SK-N-SH (cell line): ENCODE measurements at regions not wholly inside any gene's neighbourhood (a gene's known extent, or its start where the extent isn't known, plus 50 kb on each side); places are given as distances from the start of the nearest gene placed in this dataset.

Source experiments
- CTCF ChIA-PET: fragments of 300-600, 350-600 bp; formaldehyde crosslinking; extraction: SDS; loops from one replicate; lab custom pipeline; 2021; lab: Yijun Ruan, JAX
- POLR2A ChIA-PET: fragments of 350-600 bp; sonication (Branson Sonifier 250); formaldehyde crosslinking; extraction: SDS; loops from one replicate; lab custom pipeline; 2020; ENCODE audit warnings: antibody characterized with exemption, inconsistent platforms; lab: Yijun Ruan, JAX
- DNase-seq: peaks from one replicate; pipeline ENCODE4 v3.0.0; 2012
- H2AFZ ChIP-seq: fragments of 200-600 bp; sonication (generic); 2 replicates; pipeline ENCODE4 v1.8.1; 2016; ENCODE audit warnings: antibody characterized with exemption, mild to moderate bottlenecking, low read depth
- H3F3A ChIP-seq: fragments of 200-600 bp; sonication (generic); replicated peaks from 2 replicates; pipeline ENCODE3; 2016; ENCODE audit warnings: antibody characterized with exemption, mild to moderate bottlenecking; ENCODE audit not compliant: insufficient read depth
- H3K27ac ChIP-seq, 2 experiments: fragments of 200-500 bp in 1 of 2; fragments of 200-600 bp in 1 of 2; sonication (Bioruptor generic) in 1 of 2; sonication (generic), shearing (Covaris generic) in 1 of 2; 2 replicates each; pipeline versions ENCODE4 v1.5.1 to v1.6.1; 2014 to 2016; ENCODE audit warnings: low read depth in 2 of 2, inconsistent platforms in 1 of 2, low read length in 1 of 2, mild to moderate bottlenecking in 1 of 2, mixed read lengths in 1 of 2
- H3K27me3 ChIP-seq: fragments of 200-600 bp; sonication (generic), shearing (Covaris generic); 2 replicates; pipeline ENCODE4 v1.6.1; 2016; ENCODE audit warnings: mixed run types; ENCODE audit not compliant: insufficient read depth
- H3K36me3 ChIP-seq, 2 experiments: fragments of 200-500 bp in 1 of 2; fragments of 200-600 bp in 1 of 2; sonication (Bioruptor generic) in 1 of 2; sonication (generic) in 1 of 2; replicated peaks in 1 of 2; 2 replicates each; pipeline versions ENCODE3 to v1.5.1; 2014 to 2016; ENCODE audit warnings: low read length in 1 of 2, mild to moderate bottlenecking in 1 of 2; ENCODE audit not compliant: insufficient read depth in 2 of 2, control insufficient read depth in 1 of 2
- H3K4me1 ChIP-seq, 2 experiments: fragments of 200-500 bp in 1 of 2; fragments of 200-600 bp in 1 of 2; sonication (Bioruptor generic) in 1 of 2; sonication (generic), shearing (Covaris generic) in 1 of 2; 2 replicates each; pipeline versions ENCODE4 v1.5.1 to v1.6.1; 2014 to 2016; ENCODE audit warnings: low read depth in 1 of 2, low read length in 1 of 2, mixed run types in 1 of 2; ENCODE audit not compliant: insufficient read depth in 2 of 2, control insufficient read depth in 1 of 2
- H3K4me2 ChIP-seq: fragments of 200-600 bp; sonication (generic), shearing (Covaris generic); 2 replicates; pipeline ENCODE4 v1.6.1; 2017; ENCODE audit warnings: mixed run types
- H3K4me3 ChIP-seq, 2 experiments: fragments of 200-500 bp in 1 of 2; fragments of 200-600 bp in 1 of 2; sonication (Bioruptor generic) in 1 of 2; sonication (generic), shearing (Covaris generic) in 1 of 2; 2 replicates each; pipeline versions ENCODE4 v1.5.1 to v1.8.1; 2014 to 2016; ENCODE audit warnings: low read depth in 2 of 2, inconsistent platforms in 1 of 2, low read length in 1 of 2, mild to moderate bottlenecking in 1 of 2, mixed read lengths in 1 of 2, moderate library complexity in 1 of 2
- H3K79me2 ChIP-seq: fragments of 200-600 bp; sonication (generic); 2 replicates; pipeline ENCODE4 v1.8.1; 2017; ENCODE audit warnings: mild to moderate bottlenecking; ENCODE audit not compliant: insufficient read depth
- H3K9ac ChIP-seq: fragments of 200-600 bp; sonication (generic); 2 replicates; pipeline ENCODE4 v1.6.1; 2017; ENCODE audit warnings: mixed run types
- H3K9me2 ChIP-seq: fragments of 200-600 bp; sonication (generic); 2 replicates; pipeline ENCODE4 v1.6.1; 2017; ENCODE audit warnings: mixed run types
- H3K9me3 ChIP-seq: fragments of 200-600 bp; sonication (generic); 2 replicates; pipeline ENCODE4 v1.6.1; 2017; ENCODE audit warnings: mixed run types, mild to moderate bottlenecking, moderate library complexity
- H4K20me1 ChIP-seq: fragments of 200-600 bp; sonication (generic); 2 replicates; pipeline ENCODE4 v1.6.1; 2017; ENCODE audit warnings: mild to moderate bottlenecking, mixed run types; ENCODE audit not compliant: insufficient read depth
- CHD2 ChIP-seq: fragments of 150-350 bp; IDR thresholded peaks from 2 replicates; pipeline ENCODE4 v1.6.1; 2018; ENCODE audit warnings: low read length; ENCODE audit not compliant: partially characterized antibody
- CTCF ChIP-seq: fragments of 200-600 bp; sonication (generic); IDR thresholded peaks from 2 replicates; pipeline ENCODE4 v1.6.1; 2017; ENCODE audit warnings: antibody characterized with exemption, mild to moderate bottlenecking, moderate library complexity
- EZH2phosphoT487 ChIP-seq: fragments of 200-600 bp; sonication (generic); IDR thresholded peaks from 2 replicates; pipeline ENCODE4 v1.6.1; 2017; ENCODE audit warnings: low read depth, mixed run types, mild to moderate bottlenecking, antibody characterized with exemption, moderate library complexity, borderline replicate concordance
- FOSL2 ChIP-seq: IDR thresholded peaks from 2 replicates; pipeline ENCODE4 v1.4.0; 2012; ENCODE audit warnings: low read depth, mild to moderate bottlenecking, moderate library complexity, borderline replicate concordance
- FOXJ3 ChIP-seq: sonication (generic); formaldehyde crosslinking; IDR thresholded peaks from 2 replicates; pipeline ENCODE4 v1.5.1; 2020; ENCODE audit warnings: mild to moderate bottlenecking, missing genetic modification reagents
- GABPA ChIP-seq: IDR thresholded peaks from 2 replicates; pipeline ENCODE4 v1.4.0; 2012; ENCODE audit warnings: low read depth, mild to moderate bottlenecking
- GATA2 ChIP-seq: sonication (generic); formaldehyde crosslinking; IDR thresholded peaks from 2 replicates; pipeline ENCODE4 v1.5.0; 2020; ENCODE audit warnings: mild to moderate bottlenecking, missing genetic modification reagents
- NRF1 ChIP-seq: IDR thresholded peaks from 2 replicates; pipeline ENCODE4 v1.6.1; 2012; ENCODE audit warnings: low read depth, mild to moderate bottlenecking, low read length
- POLR2AphosphoS5 ChIP-seq: IDR thresholded peaks from 2 replicates; pipeline ENCODE4 v1.6.1; 2012; ENCODE audit warnings: low read depth, low read length
- RFX5 ChIP-seq: IDR thresholded peaks from 2 replicates; pipeline ENCODE4 v1.6.1; 2012; ENCODE audit warnings: mild to moderate bottlenecking, improper control_type of control experiment, low read length
- RXRA ChIP-seq: IDR thresholded peaks from 2 replicates; pipeline ENCODE4 v1.4.0; 2012; ENCODE audit warnings: low read depth, mild to moderate bottlenecking, borderline replicate concordance
- SIN3A ChIP-seq: IDR thresholded peaks from 2 replicates; pipeline ENCODE4 v1.6.1; 2012; ENCODE audit warnings: low read depth, mild to moderate bottlenecking, low read length, moderate library complexity, borderline replicate concordance
- SMC3 ChIP-seq: IDR thresholded peaks from 2 replicates; pipeline ENCODE4 v1.6.1; 2012; ENCODE audit warnings: low read depth, low read length, improper control_type of control experiment
- TCF12 ChIP-seq: IDR thresholded peaks from 2 replicates; pipeline ENCODE4 v1.4.0; 2012
- TEAD4 ChIP-seq: IDR thresholded peaks from 2 replicates; pipeline ENCODE4 v1.4.0; 2012; ENCODE audit warnings: mild to moderate bottlenecking, borderline replicate concordance; ENCODE audit not compliant: insufficient read depth
- YY1 ChIP-seq: IDR thresholded peaks from 2 replicates; pipeline ENCODE4 v1.4.0; 2012; ENCODE audit warnings: low read depth, mild to moderate bottlenecking
- WGBS: methylation state at CpG from one replicate; pipeline ENCODE4 v1.1.6; 2017; ENCODE audit warnings: low lambda C conversion rate; 5-methylcytosine and 5-hydroxymethylcytosine counted together
- TF ChIP-seq, protein P1 (sequence below): fragments of 150-350 bp; IDR thresholded peaks from 2 replicates; pipeline ENCODE4 v1.6.1; 2017; ENCODE audit warnings: antibody characterized with exemption, low read length, low read depth, borderline replicate concordance
- TF ChIP-seq, protein P2 (sequence below): IDR thresholded peaks from 2 replicates; pipeline ENCODE4 v1.6.1; 2012; ENCODE audit warnings: mild to moderate bottlenecking, low read depth, low read length, moderate library complexity
- TF ChIP-seq, protein P3 (sequence below): IDR thresholded peaks from 2 replicates; pipeline ENCODE4 v1.4.0; 2012; ENCODE audit warnings: low read depth, borderline replicate concordance

DNA sequence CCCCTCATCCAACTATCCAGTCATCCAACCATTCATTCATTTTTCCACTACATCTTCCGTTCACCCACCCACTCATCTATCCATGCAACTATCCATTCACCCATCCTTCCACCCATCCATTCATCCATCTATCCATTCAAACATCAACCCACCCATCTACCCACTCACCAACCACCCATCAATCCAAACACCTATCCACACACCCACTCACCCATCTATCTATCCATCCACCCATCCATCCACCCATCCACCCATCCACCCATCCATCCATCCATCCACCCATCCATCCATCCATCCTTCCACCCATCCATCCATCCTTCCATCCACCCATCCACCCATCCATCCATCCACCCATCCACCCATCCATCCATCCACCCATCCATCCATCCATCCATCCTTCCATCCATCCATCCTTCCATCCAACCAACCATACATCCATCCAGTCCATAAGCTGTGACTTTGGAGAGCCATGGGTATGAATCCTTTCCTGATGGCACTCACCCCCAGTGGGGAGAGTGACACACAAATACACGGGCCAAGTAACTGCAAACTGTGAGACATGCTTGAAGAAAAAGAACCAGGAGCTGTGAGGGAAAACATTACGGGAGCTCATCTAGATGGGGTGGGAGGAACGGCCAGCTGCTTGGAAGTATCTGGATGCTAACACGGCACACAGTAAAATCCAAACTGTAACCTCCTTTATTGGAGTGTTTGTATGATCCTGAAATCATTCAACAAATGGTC lies 100.0 kb upstream of the TNRC6C start:
- no peaks in the 10 kb centered on the region for H3K36me3 ChIP-seq
- H4K20me1 ChIP-seq: no peaks in the 10 kb centered on the region
- H3K27me3 ChIP-seq: peaks cover 7% of the 10 kb centered on the region; the same call in 1 of the 2 replicates
- H3K4me2 ChIP-seq: no peak overlapping the region
- no peak overlapping the region for H3K27ac ChIP-seq
- CTCF ChIA-PET: interaction anchor here (0.9 to 1.0 kb wide), 3 partner anchors 11 to 316 kb away, joined by 3 to 4 read pairs (median 4); no protein-coding TSS in a partner anchor
- WGBS: 53% methylated on average over 5 of the region's 5 CpGs
- H3F3A ChIP-seq: no peaks in the 10 kb centered on the region
- no peaks in the 10 kb centered on the region for H3K9me2 ChIP-seq
- H3K9me3 ChIP-seq: no peaks in the 10 kb centered on the region
- no peak for DNase-seq
- no peak overlapping the region for H3K4me3 ChIP-seq
- POLR2A ChIA-PET: no interaction called here
- H3K79me2 ChIP-seq: no peaks in the 10 kb centered on the region
- H3K9ac ChIP-seq: no peak overlapping the region
- no peak overlapping the region for H2AFZ ChIP-seq
- peaks cover 0 to 2% of the 10 kb centered on the region in 2 experiments; a peak in 1 of 4 replicates for H3K4me1 ChIP-seq
- TF ChIP-seq GATA2 (no peak), CHD2 (no peak), RXRA (no peak), TEAD4 (no peak), POLR2AphosphoS5 (no peak), CTCF (no peak), EZH2phosphoT487 (no peak), YY1 (no peak), TCF12 (no peak), SIN3A (no peak), FOSL2 (no peak), GABPA (no peak), NRF1 (no peak), RFX5 (no peak), SMC3 (no peak), FOXJ3 (CRISPR knock-in tag) (no peak)
- TF ChIP-seq, protein P1, sequence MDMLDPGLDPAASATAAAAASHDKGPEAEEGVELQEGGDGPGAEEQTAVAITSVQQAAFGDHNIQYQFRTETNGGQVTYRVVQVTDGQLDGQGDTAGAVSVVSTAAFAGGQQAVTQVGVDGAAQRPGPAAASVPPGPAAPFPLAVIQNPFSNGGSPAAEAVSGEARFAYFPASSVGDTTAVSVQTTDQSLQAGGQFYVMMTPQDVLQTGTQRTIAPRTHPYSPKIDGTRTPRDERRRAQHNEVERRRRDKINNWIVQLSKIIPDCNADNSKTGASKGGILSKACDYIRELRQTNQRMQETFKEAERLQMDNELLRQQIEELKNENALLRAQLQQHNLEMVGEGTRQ: no peak
- TF ChIP-seq, protein P2, sequence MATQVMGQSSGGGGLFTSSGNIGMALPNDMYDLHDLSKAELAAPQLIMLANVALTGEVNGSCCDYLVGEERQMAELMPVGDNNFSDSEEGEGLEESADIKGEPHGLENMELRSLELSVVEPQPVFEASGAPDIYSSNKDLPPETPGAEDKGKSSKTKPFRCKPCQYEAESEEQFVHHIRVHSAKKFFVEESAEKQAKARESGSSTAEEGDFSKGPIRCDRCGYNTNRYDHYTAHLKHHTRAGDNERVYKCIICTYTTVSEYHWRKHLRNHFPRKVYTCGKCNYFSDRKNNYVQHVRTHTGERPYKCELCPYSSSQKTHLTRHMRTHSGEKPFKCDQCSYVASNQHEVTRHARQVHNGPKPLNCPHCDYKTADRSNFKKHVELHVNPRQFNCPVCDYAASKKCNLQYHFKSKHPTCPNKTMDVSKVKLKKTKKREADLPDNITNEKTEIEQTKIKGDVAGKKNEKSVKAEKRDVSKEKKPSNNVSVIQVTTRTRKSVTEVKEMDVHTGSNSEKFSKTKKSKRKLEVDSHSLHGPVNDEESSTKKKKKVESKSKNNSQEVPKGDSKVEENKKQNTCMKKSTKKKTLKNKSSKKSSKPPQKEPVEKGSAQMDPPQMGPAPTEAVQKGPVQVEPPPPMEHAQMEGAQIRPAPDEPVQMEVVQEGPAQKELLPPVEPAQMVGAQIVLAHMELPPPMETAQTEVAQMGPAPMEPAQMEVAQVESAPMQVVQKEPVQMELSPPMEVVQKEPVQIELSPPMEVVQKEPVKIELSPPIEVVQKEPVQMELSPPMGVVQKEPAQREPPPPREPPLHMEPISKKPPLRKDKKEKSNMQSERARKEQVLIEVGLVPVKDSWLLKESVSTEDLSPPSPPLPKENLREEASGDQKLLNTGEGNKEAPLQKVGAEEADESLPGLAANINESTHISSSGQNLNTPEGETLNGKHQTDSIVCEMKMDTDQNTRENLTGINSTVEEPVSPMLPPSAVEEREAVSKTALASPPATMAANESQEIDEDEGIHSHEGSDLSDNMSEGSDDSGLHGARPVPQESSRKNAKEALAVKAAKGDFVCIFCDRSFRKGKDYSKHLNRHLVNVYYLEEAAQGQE: no peak
- TF ChIP-seq, protein P3, sequence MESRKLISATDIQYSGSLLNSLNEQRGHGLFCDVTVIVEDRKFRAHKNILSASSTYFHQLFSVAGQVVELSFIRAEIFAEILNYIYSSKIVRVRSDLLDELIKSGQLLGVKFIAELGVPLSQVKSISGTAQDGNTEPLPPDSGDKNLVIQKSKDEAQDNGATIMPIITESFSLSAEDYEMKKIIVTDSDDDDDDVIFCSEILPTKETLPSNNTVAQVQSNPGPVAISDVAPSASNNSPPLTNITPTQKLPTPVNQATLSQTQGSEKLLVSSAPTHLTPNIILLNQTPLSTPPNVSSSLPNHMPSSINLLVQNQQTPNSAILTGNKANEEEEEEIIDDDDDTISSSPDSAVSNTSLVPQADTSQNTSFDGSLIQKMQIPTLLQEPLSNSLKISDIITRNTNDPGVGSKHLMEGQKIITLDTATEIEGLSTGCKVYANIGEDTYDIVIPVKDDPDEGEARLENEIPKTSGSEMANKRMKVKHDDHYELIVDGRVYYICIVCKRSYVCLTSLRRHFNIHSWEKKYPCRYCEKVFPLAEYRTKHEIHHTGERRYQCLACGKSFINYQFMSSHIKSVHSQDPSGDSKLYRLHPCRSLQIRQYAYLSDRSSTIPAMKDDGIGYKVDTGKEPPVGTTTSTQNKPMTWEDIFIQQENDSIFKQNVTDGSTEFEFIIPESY: no peak
